Effector memory CD4-positive, alpha-beta T cell (primary cell): ENCODE measurements at regions not wholly inside any gene's neighbourhood (a gene's known extent, or its start where the extent isn't known, plus 50 kb on each side); places are given as distances from the start of the nearest gene placed in this dataset.
"Not testable (repeated sequence)": the region's sequence is repeated elsewhere in the genome, so short reads cannot be mapped to it uniquely, and the experiment has no call there.

Experiments
- DNase-seq, 3 donors: peaks; one replicate each; pipeline ENCODE4 v3.0.0-alpha.2; 2020
- H3K27ac ChIP-seq: 2 replicates; pipeline ENCODE4 v1.7.0; 2013; ENCODE audit warnings: mild to moderate bottlenecking, low read length, moderate library complexity; ENCODE audit not compliant: insufficient read depth, poor library complexity, severe bottlenecking
- H3K27me3 ChIP-seq: replicated peaks from 2 replicates; pipeline ENCODE4 v1.7.0; 2013; ENCODE audit warnings: mild to moderate bottlenecking, low read length; ENCODE audit not compliant: insufficient read depth, control insufficient read depth, poor library complexity, severe bottlenecking
- H3K36me3 ChIP-seq: 2 replicates; pipeline ENCODE4 v1.7.0; 2013; ENCODE audit warnings: mild to moderate bottlenecking, low read length, moderate library complexity; ENCODE audit not compliant: control insufficient read depth, insufficient read depth
- H3K4me1 ChIP-seq: 2 replicates; pipeline ENCODE4 v1.7.0; 2013; ENCODE audit warnings: low read length, mild to moderate bottlenecking; ENCODE audit not compliant: control insufficient read depth, insufficient read depth, poor library complexity, severe bottlenecking
- H3K4me3 ChIP-seq: 2 replicates; pipeline ENCODE4 v1.7.0; 2013; ENCODE audit warnings: low read length, low read depth, mild to moderate bottlenecking; ENCODE audit not compliant: insufficient read depth, poor library complexity, severe bottlenecking
- H3K9me3 ChIP-seq: 2 replicates; pipeline ENCODE4 v1.7.0; 2013; ENCODE audit warnings: mild to moderate bottlenecking, low read length, moderate library complexity; ENCODE audit not compliant: control insufficient read depth

GRCh38 chr10:27392606-27393005 is 111.5 kb upstream of the RAB18 start:
- Histone ChIP-seq H3K9me3 (no peaks in the 10 kb centered on the region), H3K4me1 (no peaks in the 10 kb centered on the region), H3K36me3 (no peaks in the 10 kb centered on the region), H3K27me3 (no peaks in the 10 kb centered on the region), H3K4me3 (no peak overlapping the region), H3K27ac (no peak overlapping the region)
- no peak for DNase-seq

DNA sequence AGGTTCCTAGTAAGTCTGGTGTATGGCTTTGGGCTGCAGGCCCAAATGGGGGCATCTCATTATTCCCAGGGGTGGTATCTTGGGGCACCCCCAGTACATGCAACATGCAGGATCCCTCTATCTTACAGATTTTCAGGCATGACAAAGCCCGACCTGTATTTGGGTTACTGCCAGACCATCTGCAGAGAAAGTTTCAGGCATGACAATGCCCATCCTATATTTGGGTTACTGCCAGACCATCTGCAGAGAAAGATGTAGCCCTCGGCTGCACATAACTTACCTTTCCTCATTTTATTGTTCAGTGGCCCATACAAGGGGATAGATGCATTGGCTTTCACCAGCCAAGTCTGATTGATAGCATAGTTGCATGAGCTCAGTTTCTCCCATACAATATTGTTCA is 112.2 kb upstream of the RAB18 start:
- Histone ChIP-seq H3K9me3 (no peaks in the 10 kb centered on the region), H3K4me3 (no peak overlapping the region), H3K27ac (no peak overlapping the region), H3K4me1 (no peaks in the 10 kb centered on the region), H3K27me3 (no peaks in the 10 kb centered on the region), H3K36me3 (no peaks in the 10 kb centered on the region)
- DNase-seq, result no peak

- no peak for DNase-seq
- H3K36me3 ChIP-seq, result no peaks in the 10 kb centered on the region
- no peak overlapping the region for H3K27ac ChIP-seq
- no peaks in the 10 kb centered on the region for H3K9me3 ChIP-seq
- H3K4me1 ChIP-seq, result no peaks in the 10 kb centered on the region
- H3K27me3 ChIP-seq, result no peaks in the 10 kb centered on the region
- no peak overlapping the region for H3K4me3 ChIP-seq
Observed at GRCh38 chr10:27391325-27391724, 112.8 kb upstream of the RAB18 start.

DNA sequence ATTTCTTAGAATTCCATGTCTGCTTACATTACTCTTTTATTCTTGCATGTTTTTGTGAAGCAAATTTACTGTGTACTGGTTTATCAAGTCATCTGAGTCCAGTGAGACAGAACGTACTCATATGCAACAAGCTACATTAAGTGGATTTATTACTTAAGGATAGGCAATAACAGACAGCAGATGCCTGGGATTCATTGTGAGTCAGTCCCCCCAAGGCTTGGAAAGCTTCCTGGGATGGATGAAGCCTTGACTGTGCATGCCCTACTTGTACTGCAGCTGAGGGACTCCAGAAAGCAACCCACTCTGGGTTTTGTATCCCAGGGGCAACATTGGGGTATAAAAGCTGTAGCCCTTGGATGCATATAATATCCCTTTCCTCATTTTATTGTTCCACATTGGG is 113.4 kb upstream of the RAB18 start:
- H3K27ac ChIP-seq, result no peak overlapping the region
- H3K9me3 ChIP-seq, result no peaks in the 10 kb centered on the region
- no peaks in the 10 kb centered on the region for H3K36me3 ChIP-seq
- H3K4me1 ChIP-seq, result no peaks in the 10 kb centered on the region
- no peak overlapping the region for H3K4me3 ChIP-seq
- no peak for DNase-seq
- no peaks in the 10 kb centered on the region for H3K27me3 ChIP-seq

DNA sequence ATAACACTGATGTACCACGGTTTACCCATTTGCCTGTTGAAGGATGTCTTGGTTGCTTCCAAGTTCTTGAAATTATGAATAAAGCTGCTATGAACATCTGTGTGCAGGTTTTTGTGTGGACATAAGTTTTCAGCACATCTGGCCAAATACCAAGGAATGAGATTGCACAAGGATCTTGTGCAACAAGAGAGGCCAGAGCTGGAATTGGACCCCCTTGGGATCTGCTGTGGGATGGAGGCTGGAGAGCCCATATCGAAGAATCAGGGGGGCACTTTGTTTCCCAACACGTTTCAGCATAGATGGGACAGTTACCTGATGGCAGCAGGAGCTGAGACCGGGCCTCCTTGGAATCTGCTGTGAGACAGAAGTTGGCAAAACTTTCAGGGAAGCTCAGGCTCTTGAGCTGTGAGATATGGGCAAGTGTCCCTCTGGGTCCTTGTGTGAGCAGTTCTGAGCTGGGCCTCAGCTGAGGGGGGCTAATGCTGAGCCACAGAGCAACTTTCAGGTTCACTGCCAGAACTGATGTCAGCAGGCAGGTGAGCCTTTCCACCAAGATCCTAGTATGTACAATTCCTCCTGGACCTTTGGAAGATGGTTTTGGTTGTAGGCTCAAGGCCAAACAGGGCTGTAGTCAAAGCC is 115.2 kb upstream of the RAB18 start:
- Histone ChIP-seq H3K4me3 (no peak overlapping the region), H3K4me1 (no peaks in the 10 kb centered on the region), H3K9me3 (no peaks in the 10 kb centered on the region), H3K36me3 (no peaks in the 10 kb centered on the region), H3K27ac (no peak overlapping the region), H3K27me3 (peaks cover 4% of the 10 kb centered on the region)
- no peak for DNase-seq

GRCh38 chr10:27383595-27384542 is 120.2 kb upstream of the RAB18 start:
- Histone ChIP-seq H3K36me3 (no peaks in the 10 kb centered on the region), H3K27me3 (peaks cover 4% of the 10 kb centered on the region), H3K4me1 (no peaks in the 10 kb centered on the region), H3K4me3 (no peak overlapping the region), H3K9me3 (no peaks in the 10 kb centered on the region), H3K27ac (no peak overlapping the region)
- DNase-seq, result no peak

DNA sequence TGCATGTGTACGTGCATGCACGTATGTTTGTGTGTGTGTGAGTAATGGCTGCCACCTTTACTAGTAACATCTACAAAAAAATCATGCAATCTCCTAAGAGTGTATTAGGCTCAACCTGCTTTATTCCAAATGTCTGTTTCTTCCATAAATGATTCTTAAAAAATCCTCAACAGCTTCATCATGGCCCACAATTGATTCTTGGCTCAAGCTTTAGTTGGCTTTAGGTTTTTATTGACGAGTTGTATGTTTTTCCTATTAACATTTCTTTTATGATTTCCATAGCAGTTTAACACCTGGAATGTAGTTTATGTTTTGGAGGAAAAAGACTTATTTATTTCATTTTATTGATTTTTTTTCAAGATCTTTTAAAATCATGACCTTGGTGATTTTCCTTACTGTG is 121.9 kb upstream of the RAB18 start:
- no peak overlapping the region for H3K27ac ChIP-seq

DNA sequence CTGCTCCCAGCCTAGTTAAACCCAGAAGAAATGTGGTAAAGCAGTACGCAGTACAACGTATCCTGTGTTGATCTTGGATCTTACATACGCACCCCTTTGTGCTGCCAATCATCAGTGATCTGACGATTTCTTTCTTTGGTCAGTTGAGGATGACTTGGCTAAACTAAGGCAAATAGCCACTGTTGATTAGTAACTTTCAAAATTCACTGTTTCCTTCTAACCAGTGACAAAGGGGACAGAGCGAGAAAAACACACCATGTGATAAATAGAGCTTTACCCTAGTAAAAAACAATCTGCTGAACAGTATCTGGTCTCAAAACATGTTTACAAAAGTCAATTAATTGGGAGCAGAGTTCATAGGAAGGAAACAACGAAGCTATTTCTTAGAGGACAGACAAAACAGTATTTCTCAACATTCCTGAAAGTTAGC is 123.2 kb upstream of the RAB18 start:
- Histone ChIP-seq H3K4me3 (no peak overlapping the region), H3K4me1 (no peaks in the 10 kb centered on the region), H3K27me3 (peaks cover 4% of the 10 kb centered on the region), H3K36me3 (no peaks in the 10 kb centered on the region), H3K9me3 (no peaks in the 10 kb centered on the region), H3K27ac (no peak overlapping the region)
- DNase-seq, result no peak

More for the DNA sequence above, 121.9 kb upstream of the RAB18 start:
- Histone ChIP-seq H3K27me3 (peaks cover 4% of the 10 kb centered on the region), H3K36me3 (no peaks in the 10 kb centered on the region), H3K9me3 (no peaks in the 10 kb centered on the region), H3K4me1 (no peaks in the 10 kb centered on the region), H3K4me3 (no peak overlapping the region)
- no peak for DNase-seq

- not testable (repeated sequence) for H3K27me3 ChIP-seq, DNase-seq
Observed at GRCh38 chr10:27379041-27379440, 125.1 kb upstream of the RAB18 start.

DNA sequence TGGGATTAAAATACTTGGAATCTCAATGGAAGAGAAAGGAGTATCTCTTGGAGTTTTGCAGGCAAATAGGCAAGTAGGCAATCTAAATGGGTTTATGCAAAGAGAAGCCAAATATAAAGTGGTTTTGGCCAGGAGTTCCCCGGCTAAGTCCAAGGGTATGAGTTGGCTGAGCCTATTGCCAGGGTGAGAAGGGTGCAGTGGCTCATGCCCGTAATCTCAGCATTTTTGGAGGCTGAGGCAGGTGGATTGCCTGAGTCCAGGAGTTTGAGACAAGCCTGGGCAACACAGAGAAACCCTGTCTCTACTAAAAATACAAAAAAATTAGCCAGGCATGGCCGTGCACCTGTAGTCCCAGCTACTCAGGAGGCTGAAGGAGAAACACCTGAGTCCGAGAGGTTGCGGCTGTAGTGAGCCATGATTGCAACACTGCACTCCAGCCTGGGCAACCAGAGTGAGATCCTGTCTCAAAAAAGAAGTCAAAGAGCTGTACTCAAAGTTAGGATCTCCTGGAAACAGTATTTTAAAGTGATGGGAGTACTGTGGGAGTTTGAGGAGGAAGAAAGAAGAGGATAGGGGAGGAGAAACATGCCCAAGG is 130.4 kb upstream of the RAB18 start:
- DNase-seq, result no peak
- no peaks in the 10 kb centered on the region for H3K4me1 ChIP-seq
- H3K36me3 ChIP-seq, result no peaks in the 10 kb centered on the region
- no peaks in the 10 kb centered on the region for H3K27me3 ChIP-seq
- H3K9me3 ChIP-seq, result no peaks in the 10 kb centered on the region
- H3K27ac ChIP-seq, result no peak overlapping the region
- no peak overlapping the region for H3K4me3 ChIP-seq

More at GRCh38 chr10:27379041-27379440, 125.1 kb upstream of the RAB18 start:
- H3K9me3 ChIP-seq, H3K4me1 ChIP-seq, H3K36me3 ChIP-seq, H3K4me3 ChIP-seq, H3K27ac ChIP-seq: not testable (repeated sequence)
